ENCODE measurements at regions not wholly inside any gene's neighbourhood (a gene's known extent, or its start where the extent isn't known, plus 50 kb on each side); places are given as distances from the start of the nearest gene placed in this dataset.

DNA sequence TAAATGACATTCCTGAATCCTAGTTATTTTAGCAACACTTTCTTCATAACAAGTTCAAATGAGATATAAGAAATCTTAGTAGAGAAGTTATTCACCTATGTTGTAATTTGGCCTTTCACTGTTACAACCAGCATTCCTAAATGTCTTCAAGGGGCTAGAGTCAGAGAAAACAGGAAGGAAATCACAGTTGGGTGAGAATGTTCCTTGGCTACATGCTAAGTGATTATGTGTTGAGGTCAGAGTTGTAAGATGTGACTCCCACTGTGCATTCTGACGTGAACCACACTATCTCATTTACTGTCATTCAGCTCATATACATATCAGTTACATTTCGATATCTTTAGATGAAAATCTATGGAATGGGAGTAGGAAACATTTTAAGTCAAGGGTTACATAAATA, 51.0 kb upstream of the MLIP start:
- no peak for DNase-seq
